Type B pancreatic cell (in vitro differentiated cells): ENCODE measurements at regions not wholly inside any gene's neighbourhood (a gene's known extent, or its start where the extent isn't known, plus 50 kb on each side); places are given as distances from the start of the nearest gene placed in this dataset.

Experiments used
- DNase-seq: peaks from one replicate; pipeline ENCODE4 v3.0.0; 2021; ENCODE audit warnings: mixed read lengths; ENCODE audit not compliant: unreplicated experiment; ENCODE audit errors: extremely low spot score
- H3K27ac Mint-ChIP-seq: 2 replicates; pipeline ENCODE4 v1.8.0; 2021; ENCODE audit warnings: mild to moderate bottlenecking, mixed read lengths
- H3K27me3 Mint-ChIP-seq: 2 replicates; pipeline ENCODE4 v1.8.0; 2021; ENCODE audit warnings: mixed read lengths
- H3K36me3 Mint-ChIP-seq: 2 replicates; pipeline ENCODE4 v1.8.0; 2021; ENCODE audit warnings: mixed read lengths
- H3K4me1 Mint-ChIP-seq: one replicate; pipeline ENCODE4 v1.8.0; 2021; ENCODE audit warnings: mixed read lengths; ENCODE audit not compliant: unreplicated experiment
- H3K4me3 Mint-ChIP-seq: 2 replicates; pipeline ENCODE4 v1.8.0; 2021; ENCODE audit warnings: mild to moderate bottlenecking, mixed read lengths
- H3K9me3 Mint-ChIP-seq: 2 replicates; pipeline ENCODE4 v1.8.0; 2021; ENCODE audit warnings: mixed read lengths
- CTCF ChIP-seq: fragments of 200-600 bp; sonication (generic); conservative IDR thresholded peaks from 2 replicates; pipeline ENCODE4 v1.5.0; 2021; ENCODE audit warnings: antibody characterized with exemption, mild to moderate bottlenecking

DNA sequence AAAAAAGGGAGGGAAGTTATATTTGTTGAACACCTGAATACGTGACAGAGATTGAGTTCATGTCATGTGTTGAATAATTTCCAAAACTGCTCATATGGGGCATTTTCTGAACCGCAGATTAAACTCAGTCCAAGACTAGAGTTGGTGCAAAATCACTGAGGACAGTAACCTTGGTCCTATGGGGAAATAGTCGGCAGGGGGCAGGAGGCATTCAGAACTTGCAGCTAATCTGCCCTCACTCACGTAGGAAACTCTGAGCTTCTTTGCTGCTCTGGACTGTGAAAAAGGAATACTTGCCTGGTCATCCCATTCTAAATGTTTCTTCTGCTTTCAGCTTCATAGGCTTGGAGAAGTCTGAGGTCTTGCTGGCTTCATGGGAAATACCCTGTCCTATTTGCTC, 228.3 kb upstream of the ZP4 start:
- H3K9me3 Mint-ChIP-seq: no peaks in the 10 kb centered on the region
- no peak for TF ChIP-seq CTCF
- H3K27me3 Mint-ChIP-seq: no peaks in the 10 kb centered on the region
- no peaks in the 10 kb centered on the region for H3K36me3 Mint-ChIP-seq
- DNase-seq: no peak
- no peak overlapping the region for H3K4me3 Mint-ChIP-seq
- H3K4me1 Mint-ChIP-seq: no peaks in the 10 kb centered on the region
- no peak overlapping the region for H3K27ac Mint-ChIP-seq

DNA sequence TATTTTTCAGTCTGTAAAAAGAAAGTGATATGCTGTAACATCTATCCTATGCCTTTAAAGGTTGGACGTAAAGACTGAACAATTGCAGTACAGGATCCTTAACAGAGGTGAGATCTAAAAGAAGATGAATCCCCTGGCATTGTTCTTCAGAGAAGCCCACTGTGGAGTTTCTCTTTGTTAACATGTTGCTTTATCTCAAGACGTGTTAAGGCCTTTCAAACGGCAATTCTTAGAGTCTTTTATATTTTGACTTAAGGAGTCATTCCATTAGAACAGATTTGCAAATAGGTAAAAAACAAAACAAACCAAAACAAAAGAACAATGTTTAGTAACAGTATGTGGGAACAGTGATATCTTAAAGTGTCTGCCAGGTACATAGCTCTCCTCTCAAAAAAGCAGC, 225.1 kb upstream of the ZP4 start:
- DNase-seq: no peak
- Mint-ChIP-seq H3K27me3 (peaks cover 3% of the 10 kb centered on the region), H3K36me3 (no peaks in the 10 kb centered on the region), H3K9me3 (no peaks in the 10 kb centered on the region), H3K4me3 (no peak overlapping the region), H3K4me1 (no peaks in the 10 kb centered on the region), H3K27ac (no peak overlapping the region)
- no peak for TF ChIP-seq CTCF

DNA sequence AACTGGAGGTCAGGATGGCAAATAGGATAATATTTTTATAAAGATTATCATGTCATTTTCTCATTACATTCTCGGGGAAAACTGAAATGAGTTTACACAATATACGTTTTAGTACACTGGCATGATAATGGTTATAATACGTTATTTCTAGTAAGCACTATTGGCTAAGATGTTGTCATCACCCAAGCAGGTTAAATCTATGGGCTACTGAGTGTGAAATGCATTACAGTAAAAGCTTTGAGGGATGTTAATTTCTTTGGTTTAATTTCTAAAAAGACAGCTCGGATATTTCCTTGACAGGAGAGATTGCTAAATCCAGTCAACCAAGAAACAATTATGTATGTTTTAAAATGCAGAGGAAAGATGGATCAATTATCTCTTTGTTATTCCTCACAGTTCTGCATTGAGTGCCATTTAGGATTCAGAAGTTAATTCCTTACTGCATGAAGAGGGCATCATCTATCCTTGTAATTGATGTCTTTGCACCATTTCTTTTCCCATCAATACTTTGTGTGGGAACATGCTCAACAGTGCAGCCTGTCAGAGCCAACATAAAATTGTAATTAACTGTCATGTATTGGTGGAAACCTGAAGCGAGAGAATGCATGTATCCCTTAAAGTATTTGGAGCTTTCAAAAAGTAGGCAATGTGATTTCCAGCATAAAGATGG, 222.4 kb upstream of the ZP4 start:
- no peaks in the 10 kb centered on the region for H3K4me1 Mint-ChIP-seq
- peaks cover 3% of the 10 kb centered on the region for H3K27me3 Mint-ChIP-seq
- no peak for DNase-seq
- TF ChIP-seq CTCF: no peak
- H3K36me3 Mint-ChIP-seq: no peaks in the 10 kb centered on the region
- no peak overlapping the region for H3K4me3 Mint-ChIP-seq
- no peak overlapping the region for H3K27ac Mint-ChIP-seq
- H3K9me3 Mint-ChIP-seq: no peaks in the 10 kb centered on the region

- H3K36me3 Mint-ChIP-seq: no peaks in the 10 kb centered on the region
- no peak for TF ChIP-seq CTCF
- H3K4me1 Mint-ChIP-seq: no peaks in the 10 kb centered on the region
- H3K4me3 Mint-ChIP-seq: no peak overlapping the region
- no peak for DNase-seq
- H3K27me3 Mint-ChIP-seq: peaks cover 3% of the 10 kb centered on the region
- no peaks in the 10 kb centered on the region for H3K9me3 Mint-ChIP-seq
- no peak overlapping the region for H3K27ac Mint-ChIP-seq
Observed at GRCh38 chr1:238111516-238111915, 220.8 kb upstream of the ZP4 start.

DNA sequence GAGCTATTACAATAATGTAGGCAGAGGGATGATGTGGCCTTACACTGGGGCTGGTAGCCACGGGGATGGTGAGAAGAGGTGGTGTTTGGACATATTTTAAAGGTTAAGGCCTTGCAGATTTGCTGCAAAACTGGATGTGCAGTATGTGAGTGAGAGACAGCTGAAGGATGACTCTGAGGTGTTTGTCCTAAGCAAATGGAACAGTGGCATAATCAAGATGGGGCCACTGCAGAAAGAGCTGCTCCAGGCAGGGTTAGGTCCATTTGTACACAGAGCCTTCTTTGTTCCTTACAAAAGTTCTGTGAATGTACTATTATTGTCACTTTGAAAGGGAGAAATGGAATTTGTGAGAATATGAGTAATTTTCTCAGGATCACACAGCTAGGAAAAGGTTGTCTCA, 220.4 kb upstream of the ZP4 start:
- Mint-ChIP-seq H3K27me3 (peaks cover 3% of the 10 kb centered on the region), H3K4me1 (no peaks in the 10 kb centered on the region), H3K9me3 (no peaks in the 10 kb centered on the region), H3K4me3 (no peak overlapping the region), H3K27ac (no peak overlapping the region), H3K36me3 (no peaks in the 10 kb centered on the region)
- no peak for DNase-seq
- TF ChIP-seq CTCF: no peak

GRCh38 chr1:238108417-238108816, 217.7 kb upstream of the ZP4 start:
- H3K36me3 Mint-ChIP-seq: no peaks in the 10 kb centered on the region
- H3K4me3 Mint-ChIP-seq: no peak overlapping the region
- no peaks in the 10 kb centered on the region for H3K4me1 Mint-ChIP-seq
- no peak for TF ChIP-seq CTCF
- H3K9me3 Mint-ChIP-seq: peaks cover 3% of the 10 kb centered on the region
- DNase-seq: no peak
- no peak overlapping the region for H3K27ac Mint-ChIP-seq
- peaks cover 7% of the 10 kb centered on the region for H3K27me3 Mint-ChIP-seq
